Type B pancreatic cell (in vitro differentiated cells): ENCODE measurements at regions not wholly inside any gene's neighbourhood (a gene's known extent, or its start where the extent isn't known, plus 50 kb on each side); places are given as distances from the start of the nearest gene placed in this dataset.

ENCODE experiments used
- DNase-seq: peaks from one replicate; pipeline ENCODE4 v3.0.0; 2021; ENCODE audit warnings: mixed read lengths; ENCODE audit not compliant: unreplicated experiment; ENCODE audit errors: extremely low spot score
- H3K27ac Mint-ChIP-seq: 2 replicates; pipeline ENCODE4 v1.8.0; 2021; ENCODE audit warnings: mild to moderate bottlenecking, mixed read lengths
- H3K27me3 Mint-ChIP-seq: 2 replicates; pipeline ENCODE4 v1.8.0; 2021; ENCODE audit warnings: mixed read lengths
- H3K36me3 Mint-ChIP-seq: 2 replicates; pipeline ENCODE4 v1.8.0; 2021; ENCODE audit warnings: mixed read lengths
- H3K4me1 Mint-ChIP-seq: one replicate; pipeline ENCODE4 v1.8.0; 2021; ENCODE audit warnings: mixed read lengths; ENCODE audit not compliant: unreplicated experiment
- H3K4me3 Mint-ChIP-seq: 2 replicates; pipeline ENCODE4 v1.8.0; 2021; ENCODE audit warnings: mild to moderate bottlenecking, mixed read lengths
- H3K9me3 Mint-ChIP-seq: 2 replicates; pipeline ENCODE4 v1.8.0; 2021; ENCODE audit warnings: mixed read lengths
- TF ChIP-seq, protein P1 (sequence below): fragments of 200-600 bp; sonication (generic); conservative IDR thresholded peaks from 2 replicates; pipeline ENCODE4 v1.5.0; 2021; ENCODE audit warnings: antibody characterized with exemption, mild to moderate bottlenecking

DNA sequence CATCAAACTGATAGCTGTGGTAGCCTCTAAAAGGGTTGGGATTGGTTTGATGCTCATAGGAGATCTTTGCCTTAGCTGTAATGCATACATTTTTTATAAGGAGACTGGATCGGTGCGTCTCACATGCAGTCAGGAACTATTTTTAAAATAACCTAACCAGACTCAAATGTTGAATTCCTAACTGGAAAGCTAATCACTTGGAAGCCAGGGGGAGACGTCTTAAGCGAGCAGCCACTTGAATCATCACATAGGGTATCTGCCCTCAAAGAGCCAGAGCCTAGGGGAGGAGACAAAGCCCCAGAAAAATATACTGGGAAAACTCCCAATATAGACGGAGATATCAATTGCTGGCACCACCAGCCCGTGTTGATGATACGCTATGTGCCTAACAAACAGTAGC is 61.7 kb upstream of the PUM1 start:
- TF ChIP-seq, protein P1, sequence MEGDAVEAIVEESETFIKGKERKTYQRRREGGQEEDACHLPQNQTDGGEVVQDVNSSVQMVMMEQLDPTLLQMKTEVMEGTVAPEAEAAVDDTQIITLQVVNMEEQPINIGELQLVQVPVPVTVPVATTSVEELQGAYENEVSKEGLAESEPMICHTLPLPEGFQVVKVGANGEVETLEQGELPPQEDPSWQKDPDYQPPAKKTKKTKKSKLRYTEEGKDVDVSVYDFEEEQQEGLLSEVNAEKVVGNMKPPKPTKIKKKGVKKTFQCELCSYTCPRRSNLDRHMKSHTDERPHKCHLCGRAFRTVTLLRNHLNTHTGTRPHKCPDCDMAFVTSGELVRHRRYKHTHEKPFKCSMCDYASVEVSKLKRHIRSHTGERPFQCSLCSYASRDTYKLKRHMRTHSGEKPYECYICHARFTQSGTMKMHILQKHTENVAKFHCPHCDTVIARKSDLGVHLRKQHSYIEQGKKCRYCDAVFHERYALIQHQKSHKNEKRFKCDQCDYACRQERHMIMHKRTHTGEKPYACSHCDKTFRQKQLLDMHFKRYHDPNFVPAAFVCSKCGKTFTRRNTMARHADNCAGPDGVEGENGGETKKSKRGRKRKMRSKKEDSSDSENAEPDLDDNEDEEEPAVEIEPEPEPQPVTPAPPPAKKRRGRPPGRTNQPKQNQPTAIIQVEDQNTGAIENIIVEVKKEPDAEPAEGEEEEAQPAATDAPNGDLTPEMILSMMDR = no peak
- DNase-seq = no peak
- H3K4me3 Mint-ChIP-seq = no peak overlapping the region
- no peaks in the 10 kb centered on the region for H3K9me3 Mint-ChIP-seq
- no peak overlapping the region for H3K27ac Mint-ChIP-seq
- no peaks in the 10 kb centered on the region for H3K36me3 Mint-ChIP-seq
- H3K4me1 Mint-ChIP-seq = peaks cover 7% of the 10 kb centered on the region
- H3K27me3 Mint-ChIP-seq = no peaks in the 10 kb centered on the region

DNA sequence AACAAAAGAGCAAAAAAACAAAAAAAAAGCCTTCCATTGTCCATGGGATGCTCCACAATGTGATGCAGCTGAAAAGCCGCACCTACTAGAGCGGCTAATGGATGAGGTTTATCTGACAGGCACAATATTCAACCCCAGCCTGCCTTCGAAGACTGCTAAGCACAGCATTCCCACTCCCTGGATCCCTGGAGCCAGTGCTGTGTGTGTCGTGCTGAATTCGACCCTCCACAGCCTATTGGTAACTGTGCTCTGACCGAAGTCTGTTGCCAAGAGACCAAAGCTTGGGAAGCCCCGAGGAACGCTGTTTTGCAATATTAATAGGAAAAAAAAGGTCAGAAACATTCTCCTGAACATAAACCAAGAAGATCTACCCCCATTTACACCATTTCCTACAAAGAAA is 57.2 kb upstream of the PUM1 start:
- Mint-ChIP-seq H3K9me3 (no peaks in the 10 kb centered on the region), H3K4me3 (no peak overlapping the region), H3K27me3 (no peaks in the 10 kb centered on the region), H3K4me1 (peaks cover 13% of the 10 kb centered on the region), H3K36me3 (no peaks in the 10 kb centered on the region), H3K27ac (no peak overlapping the region)
- TF ChIP-seq, protein P1 = no peak
- DNase-seq = no peak

DNA sequence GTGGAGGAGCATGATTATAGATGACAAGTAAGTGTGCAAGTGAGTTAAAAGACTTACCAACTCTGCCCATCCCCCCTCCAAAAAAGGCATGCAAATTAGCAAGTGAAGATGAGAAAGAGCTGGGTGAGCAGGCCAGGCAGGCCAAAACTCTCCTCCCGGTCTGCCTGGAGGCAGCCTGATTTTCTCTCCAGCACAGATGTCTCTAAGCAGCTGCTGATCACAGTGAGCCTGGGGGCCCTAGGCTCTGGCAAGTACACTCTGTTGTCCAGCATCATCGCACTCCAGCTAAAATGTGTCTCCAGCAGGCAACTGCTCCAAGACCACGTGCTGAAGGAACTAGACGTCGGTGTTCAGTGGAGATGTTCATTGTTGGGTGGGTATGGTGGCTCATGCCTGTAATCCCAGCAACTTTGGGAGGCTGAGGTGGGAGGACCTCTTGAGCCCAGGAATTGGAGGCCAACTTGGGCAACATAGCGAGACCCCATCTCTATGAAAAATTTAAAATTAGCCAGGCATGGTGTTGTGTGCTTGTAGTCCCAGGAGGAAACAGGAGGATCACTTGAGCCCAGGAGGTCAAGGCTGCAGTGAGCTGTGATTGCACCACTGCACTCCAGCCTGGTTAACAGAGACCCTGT is 56.7 kb upstream of the PUM1 start:
- TF ChIP-seq, protein P1 = no peak
- Mint-ChIP-seq H3K36me3 (no peaks in the 10 kb centered on the region), H3K27ac (peak overlapping the region; percentile 16), H3K9me3 (no peaks in the 10 kb centered on the region), H3K4me3 (peak overlapping the region; percentile 47), H3K27me3 (no peaks in the 10 kb centered on the region), H3K4me1 (peaks cover 13% of the 10 kb centered on the region)
- DNase-seq = no peak

DNA sequence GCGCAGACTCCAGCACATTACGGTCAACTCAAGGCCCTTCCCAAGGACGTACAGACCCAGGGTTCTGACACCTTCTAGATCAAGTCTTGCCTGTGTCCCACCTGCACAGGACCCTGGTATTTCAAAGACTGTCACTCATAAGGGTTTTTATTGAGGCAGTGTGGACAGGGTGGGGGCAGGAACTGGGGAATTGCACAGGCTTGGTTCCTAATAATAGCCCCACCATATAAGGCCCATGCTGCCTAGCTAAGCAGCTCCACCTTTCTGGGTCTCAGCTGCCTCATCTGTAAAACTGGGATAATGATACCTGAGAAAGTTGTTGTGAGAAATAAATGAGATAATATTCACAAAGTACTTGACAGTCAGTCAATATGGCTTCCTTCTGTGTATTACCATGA is 55.3 kb upstream of the PUM1 start:
- TF ChIP-seq, protein P1 = no peak
- peaks cover 13% of the 10 kb centered on the region for H3K4me1 Mint-ChIP-seq
- H3K9me3 Mint-ChIP-seq = no peaks in the 10 kb centered on the region
- no peaks in the 10 kb centered on the region for H3K36me3 Mint-ChIP-seq
- H3K27me3 Mint-ChIP-seq = no peaks in the 10 kb centered on the region
- H3K4me3 Mint-ChIP-seq = no peak overlapping the region
- H3K27ac Mint-ChIP-seq = no peak overlapping the region
- DNase-seq = no peak

DNA sequence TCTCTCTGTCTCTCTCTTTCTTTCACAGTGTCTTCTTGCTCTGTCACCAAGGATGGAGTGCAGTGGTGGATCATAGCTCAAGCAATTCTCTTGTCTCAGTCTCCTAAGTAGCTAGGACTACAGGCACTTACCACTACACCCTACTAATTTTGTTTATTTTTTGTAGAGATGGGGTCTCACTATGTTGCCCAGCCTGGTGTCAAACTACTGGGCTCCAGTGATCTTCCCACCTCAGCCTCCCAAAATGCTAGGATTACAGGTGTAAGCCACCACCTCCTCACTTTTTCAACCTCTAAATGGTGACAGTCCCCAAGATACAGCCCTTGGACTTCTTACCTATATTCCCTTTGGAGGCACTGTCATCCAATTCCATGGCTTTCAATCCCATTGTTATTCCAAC is 50.5 kb upstream of the PUM1 start:
- Mint-ChIP-seq H3K4me3 (no peak overlapping the region), H3K27ac (no peak overlapping the region), H3K36me3 (no peaks in the 10 kb centered on the region), H3K4me1 (peaks cover 11% of the 10 kb centered on the region), H3K27me3 (no peaks in the 10 kb centered on the region), H3K9me3 (no peaks in the 10 kb centered on the region)
- TF ChIP-seq, protein P1 = no peak
- DNase-seq = no peak
